Thoracic aorta (tissue), 2 donors: ENCODE measurements at regions not wholly inside any gene's neighbourhood (a gene's known extent, or its start where the extent isn't known, plus 50 kb on each side); places are given as distances from the start of the nearest gene placed in this dataset.

Experiments used
- ATAC-seq: fragments of 150-250 bp; one replicate; pipeline ENCODE4 v1.8.0; 2017; ENCODE audit warnings: low read depth; ENCODE audit not compliant: insufficient number of reproducible peaks, low FRiP score
- DNase-seq: peaks from one replicate; pipeline ENCODE4 v3.0.0-alpha.2; 2020; ENCODE audit warnings: low spot score
- H3K27ac ChIP-seq, 2 donors: fragments of 200-600 bp; sonication (generic); 1 replicate in 1 of 2; 2 replicates in 1 of 2; pipeline ENCODE4 v1.5.1; 2016; ENCODE audit warnings: mild to moderate bottlenecking in 2 of 2, moderate library complexity in 2 of 2
- H3K27me3 ChIP-seq: fragments of 200-600 bp; sonication (generic); replicated peaks from 2 replicates; pipeline ENCODE4 v1.6.0; 2016; ENCODE audit warnings: mild to moderate bottlenecking; ENCODE audit not compliant: insufficient read depth
- H3K36me3 ChIP-seq: fragments of 200-600 bp; sonication (generic); one replicate; pipeline ENCODE4 v1.5.1; 2016
- H3K4me1 ChIP-seq, 2 donors: fragments of 200-600 bp; sonication (generic); 1 replicate in 1 of 2; 2 replicates in 1 of 2; pipeline versions ENCODE4 v1.5.1 to v1.6.0; 2016; ENCODE audit warnings: low read depth in 2 of 2, mild to moderate bottlenecking in 1 of 2; ENCODE audit not compliant: control insufficient read depth in 1 of 2
- H3K4me3 ChIP-seq: fragments of 200-600 bp; sonication (generic); 2 replicates; pipeline ENCODE4 v1.5.1; 2016; ENCODE audit warnings: mild to moderate bottlenecking
- H3K9me3 ChIP-seq: fragments of 200-600 bp; sonication (generic); 2 replicates; pipeline ENCODE4 v1.5.1; 2016
- CTCF ChIP-seq: fragments of 200-600 bp; sonication (generic); IDR thresholded peaks from one replicate; pipeline ENCODE4 v1.5.1; 2019; ENCODE audit warnings: antibody characterized with exemption

- peaks cover 0 to 16% of the 10 kb centered on the region in 2 donors for H3K4me1 ChIP-seq
- no peak overlapping the region for H3K4me3 ChIP-seq
- H3K36me3 ChIP-seq, result no peaks in the 10 kb centered on the region
- TF ChIP-seq CTCF, result no peak
- no peaks in the 10 kb centered on the region for H3K9me3 ChIP-seq
- DNase-seq (no peak), ATAC-seq (no peak)
- H3K27me3 ChIP-seq, result no peaks in the 10 kb centered on the region
- H3K27ac ChIP-seq, result no peak overlapping the region
Measured at GRCh38 chr6:19153981-19154295, 683.2 kb upstream of the ID4 start.

GRCh38 chr6:19156443-19156842 lies 680.7 kb upstream of the ID4 start:
- Histone ChIP-seq H3K27me3 (no peaks in the 10 kb centered on the region), H3K27ac (no peak overlapping the region), H3K9me3 (no peaks in the 10 kb centered on the region), H3K36me3 (no peaks in the 10 kb centered on the region), H3K4me3 (no peak overlapping the region), H3K4me1 (peaks cover 7 to 40% of the 10 kb centered on the region in 2 donors)
- no peak for TF ChIP-seq CTCF
- no peak for DNase-seq
- no peak for ATAC-seq

GRCh38 chr6:19157486-19157885 lies 679.7 kb upstream of the ID4 start:
- Histone ChIP-seq H3K36me3 (no peaks in the 10 kb centered on the region), H3K9me3 (no peaks in the 10 kb centered on the region), H3K27me3 (no peaks in the 10 kb centered on the region), H3K27ac (no peak overlapping the region), H3K4me3 (no peak overlapping the region), H3K4me1 (peaks cover 7 to 47% of the 10 kb centered on the region in 2 donors)
- DNase-seq (no peak), ATAC-seq (no peak)
- no peak for TF ChIP-seq CTCF

GRCh38 chr6:19158586-19158985 lies 678.6 kb upstream of the ID4 start:
- no peak for TF ChIP-seq CTCF
- H3K27ac ChIP-seq, result no peak overlapping the region

GRCh38 chr6:19159089-19159488 lies 678.1 kb upstream of the ID4 start:
- Histone ChIP-seq H3K9me3 (no peaks in the 10 kb centered on the region), H3K4me1 (peaks cover 7 to 44% of the 10 kb centered on the region in 2 donors), H3K36me3 (no peaks in the 10 kb centered on the region), H3K27ac (no peak overlapping the region), H3K4me3 (no peak overlapping the region), H3K27me3 (no peaks in the 10 kb centered on the region)
- DNase-seq (no peak), ATAC-seq (no peak)
- TF ChIP-seq CTCF, result no peak

More at GRCh38 chr6:19158586-19158985, 678.6 kb upstream of the ID4 start:
- no peaks in the 10 kb centered on the region for H3K9me3 ChIP-seq
- no peak overlapping the region for H3K4me3 ChIP-seq
- H3K4me1 ChIP-seq, result peaks cover 7 to 47% of the 10 kb centered on the region in 2 donors
- H3K27me3 ChIP-seq, result no peaks in the 10 kb centered on the region
- no peaks in the 10 kb centered on the region for H3K36me3 ChIP-seq
- ATAC-seq (no peak), DNase-seq (no peak)
